ENCODE measurements at regions not wholly inside any gene's neighbourhood (a gene's known extent, or its start where the extent isn't known, plus 50 kb on each side); places are given as distances from the start of the nearest gene placed in this dataset.

DNA sequence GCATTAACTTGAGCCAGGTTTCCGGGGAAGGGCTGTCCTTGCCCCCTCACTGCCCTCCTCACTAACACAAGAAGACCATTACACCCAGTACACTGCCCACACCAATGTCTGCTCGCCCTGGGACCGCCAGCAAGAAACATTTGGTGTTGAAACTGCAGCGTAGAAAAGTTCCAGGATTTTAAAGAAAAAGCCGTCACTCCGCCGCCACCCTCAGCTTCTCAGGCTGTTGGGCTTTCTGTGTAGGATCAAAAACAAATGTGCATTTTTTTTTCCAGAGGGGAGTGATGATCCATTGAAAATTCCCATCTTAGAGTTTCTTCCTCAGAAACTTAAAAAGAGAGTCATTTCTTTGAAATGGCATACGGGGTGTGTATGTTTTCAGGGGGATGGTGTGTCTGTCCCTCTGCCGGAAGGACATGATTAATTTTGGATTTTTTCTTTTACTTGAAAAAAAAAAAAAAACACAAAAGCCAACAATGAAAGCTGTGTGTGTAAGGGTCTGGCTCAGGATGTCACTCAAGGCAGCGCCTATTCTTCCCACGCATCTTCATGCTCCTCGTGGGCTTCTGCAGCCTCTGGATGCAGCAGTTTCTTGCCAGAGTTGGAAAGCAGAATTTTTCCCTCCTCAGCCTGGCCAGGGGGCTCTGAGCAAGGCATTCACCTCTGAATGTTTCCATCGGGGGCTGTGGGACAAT lies 184.9 kb downstream of the GLI2 start:
- TF ChIP-seq, protein P1, sequence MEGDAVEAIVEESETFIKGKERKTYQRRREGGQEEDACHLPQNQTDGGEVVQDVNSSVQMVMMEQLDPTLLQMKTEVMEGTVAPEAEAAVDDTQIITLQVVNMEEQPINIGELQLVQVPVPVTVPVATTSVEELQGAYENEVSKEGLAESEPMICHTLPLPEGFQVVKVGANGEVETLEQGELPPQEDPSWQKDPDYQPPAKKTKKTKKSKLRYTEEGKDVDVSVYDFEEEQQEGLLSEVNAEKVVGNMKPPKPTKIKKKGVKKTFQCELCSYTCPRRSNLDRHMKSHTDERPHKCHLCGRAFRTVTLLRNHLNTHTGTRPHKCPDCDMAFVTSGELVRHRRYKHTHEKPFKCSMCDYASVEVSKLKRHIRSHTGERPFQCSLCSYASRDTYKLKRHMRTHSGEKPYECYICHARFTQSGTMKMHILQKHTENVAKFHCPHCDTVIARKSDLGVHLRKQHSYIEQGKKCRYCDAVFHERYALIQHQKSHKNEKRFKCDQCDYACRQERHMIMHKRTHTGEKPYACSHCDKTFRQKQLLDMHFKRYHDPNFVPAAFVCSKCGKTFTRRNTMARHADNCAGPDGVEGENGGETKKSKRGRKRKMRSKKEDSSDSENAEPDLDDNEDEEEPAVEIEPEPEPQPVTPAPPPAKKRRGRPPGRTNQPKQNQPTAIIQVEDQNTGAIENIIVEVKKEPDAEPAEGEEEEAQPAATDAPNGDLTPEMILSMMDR (IDR thresholded peaks at IDR 0.05; ENCODE audit: insufficient read depth, low read depth, low read length, missing control alignments), result no peak
- H3K4me3 ChIP-seq (ENCODE audit: low read depth, low read length), result no peak overlapping the region
- DNase-seq (ENCODE audit: low read depth), result no peak

DNA sequence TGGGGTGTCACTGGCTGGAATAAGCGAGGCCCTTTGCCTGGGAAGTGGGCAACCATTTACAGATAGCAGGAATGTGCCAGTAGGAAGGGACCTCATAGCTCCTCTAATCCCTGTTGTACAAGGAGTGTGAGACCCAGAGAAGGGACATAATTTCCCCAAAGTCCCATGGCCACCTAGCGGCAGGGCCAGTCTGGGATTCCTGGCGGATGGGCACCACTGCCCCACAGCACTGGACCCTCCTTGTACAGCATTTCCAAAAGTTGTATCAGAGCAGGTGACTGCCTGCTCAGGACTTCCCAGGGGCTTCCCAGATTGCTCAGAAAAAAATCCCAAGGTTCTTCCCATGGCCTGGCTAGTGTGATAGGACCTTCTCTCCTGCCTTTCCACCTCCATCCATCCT lies 185.8 kb downstream of the GLI2 start:
- H3K4me3 ChIP-seq (ENCODE audit: low read depth, low read length), result no peak overlapping the region
- TF ChIP-seq, protein P1 (IDR thresholded peaks at IDR 0.05; ENCODE audit: insufficient read depth, low read depth, low read length, missing control alignments), result no peak
- no peak for DNase-seq (ENCODE audit: low read depth)

DNA sequence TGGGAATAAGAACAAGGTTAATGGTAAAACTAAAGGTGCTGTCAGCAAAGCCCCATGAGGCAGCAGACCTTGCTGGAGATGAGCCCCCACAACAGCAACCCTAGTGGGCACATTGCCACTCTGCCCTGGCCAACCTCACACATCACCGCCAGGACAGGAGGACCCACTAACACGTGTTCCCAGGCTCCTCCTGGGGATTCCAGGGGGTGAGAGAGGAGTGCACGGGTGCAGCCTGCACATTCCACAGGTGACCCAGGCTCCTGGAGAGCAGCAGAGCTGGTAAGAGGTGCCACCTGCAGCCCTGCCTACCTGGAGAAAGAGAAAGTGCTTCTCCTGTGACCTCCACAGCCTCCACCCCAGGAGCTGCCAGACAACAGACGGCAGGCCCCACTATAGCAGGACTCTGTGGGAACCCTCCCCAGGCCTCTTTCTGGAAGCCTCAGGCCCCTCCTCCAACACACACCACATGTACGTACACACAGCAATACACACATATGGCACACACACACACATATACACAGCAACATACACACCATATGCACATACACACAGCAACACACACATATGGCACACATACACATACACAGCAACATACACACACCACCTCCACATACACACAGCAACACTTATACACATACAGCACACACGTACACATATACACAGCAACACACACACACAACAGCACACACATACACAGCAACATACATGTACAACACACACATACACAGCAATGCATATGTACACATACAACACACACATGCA lies 187.1 kb downstream of the GLI2 start:
- TF ChIP-seq, protein P1 (IDR thresholded peaks at IDR 0.05; ENCODE audit: insufficient read depth, low read depth, low read length, missing control alignments), result no peak
- no peak overlapping the region for H3K4me3 ChIP-seq (ENCODE audit: low read depth, low read length)
- DNase-seq (ENCODE audit: low read depth), result no peak

DNA sequence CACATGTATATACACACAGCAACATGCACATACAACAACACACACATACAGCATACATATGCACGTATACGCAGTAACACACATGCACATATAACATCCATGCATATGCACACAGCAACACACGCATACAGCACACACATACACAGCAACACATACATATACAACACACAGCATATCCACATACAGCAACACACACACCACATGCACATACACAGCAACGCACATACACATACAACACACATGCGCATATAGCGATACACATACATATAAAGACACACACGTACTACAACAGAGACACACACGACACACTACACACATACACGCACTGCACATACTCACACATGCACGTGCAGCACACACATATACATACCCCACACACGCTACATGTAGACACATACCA lies 187.8 kb downstream of the GLI2 start:
- TF ChIP-seq, protein P1 (IDR thresholded peaks at IDR 0.05; ENCODE audit: insufficient read depth, low read depth, low read length, missing control alignments), result no peak
- DNase-seq (ENCODE audit: low read depth), result no peak
- H3K4me3 ChIP-seq (ENCODE audit: low read depth, low read length), result no peak overlapping the region

DNA sequence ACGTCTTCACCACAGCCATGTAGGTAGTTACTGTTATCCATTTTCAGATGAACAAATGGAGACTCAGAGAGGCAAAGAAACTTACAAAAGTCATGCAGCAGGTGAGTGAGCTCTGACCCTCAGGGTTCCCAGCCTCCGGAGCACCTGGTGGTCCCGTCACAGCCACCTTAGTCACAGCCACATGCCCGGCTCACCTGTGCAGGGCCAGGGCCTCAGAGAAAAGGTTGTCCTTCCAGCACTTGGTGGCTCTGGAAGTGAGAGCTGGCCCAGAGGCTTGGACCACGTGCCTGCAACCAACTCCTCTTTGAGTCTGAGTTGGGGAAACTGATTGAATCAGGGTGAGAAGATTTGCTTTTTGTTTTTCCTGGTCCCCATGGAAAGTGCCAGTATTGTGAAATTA lies 189.3 kb downstream of the GLI2 start:
- no peak for DNase-seq (ENCODE audit: low read depth)
- TF ChIP-seq, protein P1 (IDR thresholded peaks at IDR 0.05; ENCODE audit: insufficient read depth, low read depth, low read length, missing control alignments), result no peak

DNA sequence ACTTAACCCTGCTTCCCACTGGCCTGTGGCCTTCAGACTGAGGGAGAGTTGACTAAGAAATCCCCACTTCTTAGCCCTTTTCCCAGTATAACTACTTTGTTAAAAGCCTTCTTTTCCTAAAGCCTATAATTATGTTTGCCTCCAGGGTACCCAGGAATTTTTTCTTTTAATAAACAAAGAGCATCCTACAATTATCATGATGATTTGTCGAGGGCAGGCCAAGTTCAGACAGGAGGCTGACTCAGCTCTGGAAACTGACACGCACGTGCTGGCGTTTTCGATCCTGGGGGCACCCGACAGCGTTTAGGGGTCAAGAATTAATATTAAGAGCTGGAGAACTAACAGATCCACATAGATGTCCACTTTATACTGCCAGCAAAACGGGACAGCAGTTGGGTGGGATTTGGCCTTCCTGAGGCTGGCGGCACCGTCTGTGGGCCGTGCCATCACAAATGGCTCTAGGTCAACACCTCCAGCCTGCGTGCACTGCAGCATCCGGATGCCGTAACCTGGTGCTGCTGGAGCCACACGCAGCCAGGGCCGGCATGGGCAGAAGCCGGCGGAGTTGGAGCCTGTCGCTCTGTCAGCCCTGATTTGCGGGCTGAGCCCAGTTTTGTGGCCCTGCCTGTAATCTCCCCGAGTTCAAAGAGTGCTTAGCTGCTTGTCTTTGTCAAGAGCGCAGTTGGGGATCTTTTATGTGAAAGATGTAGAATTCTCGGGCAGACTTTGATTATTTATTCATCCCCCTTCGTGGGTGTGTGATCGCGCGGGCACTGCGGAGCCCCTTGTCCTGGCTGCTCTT lies 191.0 kb downstream of the GLI2 start:
- DNase-seq (ENCODE audit: low read depth), result no peak
- TF ChIP-seq, protein P1 (IDR thresholded peaks at IDR 0.05; ENCODE audit: insufficient read depth, low read depth, low read length, missing control alignments), result no peak
- no peak overlapping the region for H3K4me3 ChIP-seq (ENCODE audit: low read depth, low read length)

More for the DNA sequence above, 189.3 kb downstream of the GLI2 start:
- no peak overlapping the region for H3K4me3 ChIP-seq (ENCODE audit: low read depth, low read length)
